ENCODE measurements at regions not wholly inside any gene's neighbourhood (a gene's known extent, or its start where the extent isn't known, plus 50 kb on each side); places are given as distances from the start of the nearest gene placed in this dataset.

- H3K9me1 ChIP-seq (ENCODE audit: insufficient read depth, low read length), result no peaks in the 10 kb centered on the region
- no peak overlapping the region for H2AK9ac ChIP-seq (replicated peaks; ENCODE audit: low read depth, low read length, poor library complexity)
- no peak overlapping the region for H4K8ac ChIP-seq (ENCODE audit: low read depth in 2 of 2, low read length in 2 of 2)
- no peak for TF ChIP-seq RFX5 (IDR thresholded peaks at IDR 0.05; ENCODE audit: low read depth, low read length)
- no peak for TF ChIP-seq ELK1 (IDR thresholded peaks at IDR 0.05; ENCODE audit: borderline replicate concordance, low read depth, low read length)
- no peak for TF ChIP-seq MXI1 (IDR thresholded peaks at IDR 0.05; ENCODE audit: borderline replicate concordance, low read depth, low read length)
- no peak overlapping the region for H2BK20ac ChIP-seq (ENCODE audit: low read depth, low read length)
- ChIA-PET POLR2A (ENCODE audit: unreplicated experiment) (no interaction called here), CTCF (no interaction called here)
- ATAC-seq (ENCODE audit: low read depth) (no peak), DNase-seq (no peak)
- H2AFZ ChIP-seq (replicated peaks; ENCODE audit: low read length, poor library complexity), result no peak overlapping the region
- no peak overlapping the region for H3K9ac ChIP-seq (ENCODE audit: low read depth, low read length)
- H2BK15ac ChIP-seq (ENCODE audit: low read depth, low read length), result no peak overlapping the region
- H3K27me3 ChIP-seq (ENCODE audit: control insufficient read depth, insufficient read depth, low read length), result peaks cover 84% of the 10 kb centered on the region
- no TSS peak for BruUV-seq (replicated peaks)
- H3K56ac ChIP-seq (ENCODE audit: extremely low read depth, insufficient read depth, low read length), result no peak overlapping the region
- no peak overlapping the region for H3K4me3 ChIP-seq (ENCODE audit: insufficient read depth, low read depth, low read length)
- no peak overlapping the region for H3K23ac ChIP-seq (ENCODE audit: low read depth, low read length)
- no CpG with 5 or more reads among the region's 3 CpGs for WGBS, 2 experiments (ENCODE audit: extremely low coverage in 2 of 2, insufficient read length in 1 of 2)
- in situ Hi-C loops (cut with MboI; ENCODE audit: low sequenced_read_pairs) (no loop called here), dilution Hi-C loops (cut with HindIII; ENCODE audit: low sequenced_read_pairs, unreplicated experiment) (no loop called here), intact Hi-C loops (cut with micrococcal nuclease) (no loop called here)
- no peak overlapping the region for H2AK5ac ChIP-seq (ENCODE audit: low read depth, low read length)
- no peak overlapping the region for H3K27ac ChIP-seq (ENCODE audit: insufficient read depth, low read length)
- no peak overlapping the region for H3K18ac ChIP-seq (ENCODE audit: low read depth, low read length)
- H2BK5ac ChIP-seq (ENCODE audit: low read depth, low read length, poor library complexity, severe bottlenecking), result no peak overlapping the region
- no peak overlapping the region for H2BK120ac ChIP-seq (ENCODE audit: low read depth, low read length)
- no peak overlapping the region for H4K91ac ChIP-seq (ENCODE audit: insufficient read depth, low read depth, low read length)
- H3K4me1 ChIP-seq (ENCODE audit: control insufficient read depth, insufficient read depth, low read length), result no peaks in the 10 kb centered on the region
- H4K20me1 ChIP-seq (ENCODE audit: insufficient read depth, low read length), result no peaks in the 10 kb centered on the region
- H3K79me1 ChIP-seq (ENCODE audit: low read depth in 1 of 2, low read length in 2 of 2), result no peaks in the 10 kb centered on the region
- H3K9me3 ChIP-seq (ENCODE audit: control insufficient read depth, insufficient read depth, low read length), result no peaks in the 10 kb centered on the region
- no peak overlapping the region for H3K14ac ChIP-seq (replicated peaks; ENCODE audit: low read depth, low read length)
- no peak overlapping the region for H3K4me2 ChIP-seq (ENCODE audit: low read depth, low read length)
- H3K4ac ChIP-seq (ENCODE audit: low read depth, low read length), result no peak overlapping the region
- no peak overlapping the region for H4K5ac ChIP-seq (ENCODE audit: low read depth, low read length)
- H3K36me3 ChIP-seq (ENCODE audit: control insufficient read depth, insufficient read depth, low read length), result no peaks in the 10 kb centered on the region
Measured at GRCh38 chr15:70519616-70520015, 243.7 kb downstream of the UACA start.
